ENCODE measurements at regions not wholly inside any gene's neighbourhood (a gene's known extent, or its start where the extent isn't known, plus 50 kb on each side); places are given as distances from the start of the nearest gene placed in this dataset.

- no peak for DNase-seq (ENCODE audit: low read depth in 2 of 2)
Measured at GRCh38 chr18:78113136-78113939, 863.7 kb downstream of the GALR1 start.

GRCh38 chr18:78113940-78114251 lies 864.2 kb downstream of the GALR1 start:
- no peak for DNase-seq (ENCODE audit: low read depth in 2 of 2)

- DNase-seq (ENCODE audit: low read depth in 2 of 2): no peak
Measured at GRCh38 chr18:78115896-78116561, 863.6 kb upstream of the SALL3 start.

- no peak for DNase-seq (ENCODE audit: low read depth in 2 of 2)
Measured at GRCh38 chr18:78123144-78123909, 856.3 kb upstream of the SALL3 start.

- no peak for DNase-seq (ENCODE audit: low read depth in 2 of 2)
Measured at GRCh38 chr18:78123926-78124797, 855.5 kb upstream of the SALL3 start.

- no peak for DNase-seq (ENCODE audit: low read depth in 2 of 2)
Measured at GRCh38 chr18:78125206-78125896, 854.3 kb upstream of the SALL3 start.

DNA sequence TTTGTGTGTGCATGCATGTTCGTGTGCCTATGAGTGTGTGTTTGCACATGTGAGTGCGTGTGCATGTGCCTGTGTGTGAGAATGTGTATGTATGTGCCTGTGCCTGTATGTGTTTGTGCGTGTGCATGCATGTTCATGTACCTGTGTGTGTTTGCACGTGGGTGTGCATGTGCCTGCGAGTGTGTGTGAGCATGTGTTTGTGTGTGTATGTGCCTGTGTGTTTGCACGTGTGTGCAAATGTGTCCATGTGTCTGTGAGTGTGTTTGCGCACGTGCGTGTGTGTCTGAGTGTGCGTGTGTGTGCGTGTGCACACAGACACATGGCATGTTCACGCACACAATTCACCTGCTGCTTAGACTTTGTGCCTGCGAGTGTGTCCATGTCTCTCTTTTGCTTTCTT lies 853.5 kb upstream of the SALL3 start:
- DNase-seq (ENCODE audit: low read depth in 2 of 2): no peak

GRCh38 chr18:78126536-78126935 lies 853.1 kb upstream of the SALL3 start:
- no peak for DNase-seq (ENCODE audit: low read depth in 2 of 2)

DNA sequence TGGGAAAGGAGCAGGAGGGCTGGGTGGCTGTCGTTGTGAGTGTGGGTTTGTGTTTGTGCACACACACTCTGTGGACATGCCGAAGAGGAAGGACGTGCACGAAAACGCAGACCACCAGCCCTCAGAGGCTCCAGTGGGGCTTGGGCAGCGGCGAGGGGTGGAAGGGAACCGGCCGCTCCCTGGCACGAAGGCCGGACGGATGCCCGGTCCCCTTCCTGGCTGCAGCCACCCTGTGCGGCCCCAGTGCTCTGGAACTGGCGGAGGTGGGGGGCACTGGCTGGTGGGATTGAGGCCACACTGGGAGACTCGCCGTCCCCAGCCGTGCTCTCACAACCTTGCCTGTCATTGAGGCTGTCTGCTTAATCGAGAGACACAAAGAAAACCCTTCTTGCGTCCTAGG lies 852.6 kb upstream of the SALL3 start:
- DNase-seq (ENCODE audit: low read depth in 2 of 2): no peak

DNA sequence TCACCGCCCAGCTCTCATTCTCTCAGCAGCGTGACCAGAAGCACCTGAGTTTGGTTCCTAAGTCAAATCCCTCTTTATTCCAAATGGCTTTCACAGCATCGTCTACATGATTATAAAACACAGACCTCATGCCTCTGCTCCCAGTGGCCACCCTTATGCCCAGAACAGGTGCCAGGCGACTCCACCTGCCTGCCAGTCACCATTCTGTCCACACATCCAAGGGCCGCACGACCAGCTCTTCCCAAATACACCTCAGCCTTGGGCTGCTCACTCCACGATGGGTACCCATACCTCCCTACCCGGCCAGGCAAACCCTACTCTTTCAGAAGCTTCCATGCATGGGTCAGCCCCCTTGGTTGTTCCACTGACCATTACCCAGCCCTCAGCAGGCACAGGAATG lies 851.6 kb upstream of the SALL3 start:
- DNase-seq (ENCODE audit: low read depth in 2 of 2): no peak

GRCh38 chr18:78129260-78129659 lies 850.4 kb upstream of the SALL3 start:
- DNase-seq (ENCODE audit: low read depth in 2 of 2): no peak

DNA sequence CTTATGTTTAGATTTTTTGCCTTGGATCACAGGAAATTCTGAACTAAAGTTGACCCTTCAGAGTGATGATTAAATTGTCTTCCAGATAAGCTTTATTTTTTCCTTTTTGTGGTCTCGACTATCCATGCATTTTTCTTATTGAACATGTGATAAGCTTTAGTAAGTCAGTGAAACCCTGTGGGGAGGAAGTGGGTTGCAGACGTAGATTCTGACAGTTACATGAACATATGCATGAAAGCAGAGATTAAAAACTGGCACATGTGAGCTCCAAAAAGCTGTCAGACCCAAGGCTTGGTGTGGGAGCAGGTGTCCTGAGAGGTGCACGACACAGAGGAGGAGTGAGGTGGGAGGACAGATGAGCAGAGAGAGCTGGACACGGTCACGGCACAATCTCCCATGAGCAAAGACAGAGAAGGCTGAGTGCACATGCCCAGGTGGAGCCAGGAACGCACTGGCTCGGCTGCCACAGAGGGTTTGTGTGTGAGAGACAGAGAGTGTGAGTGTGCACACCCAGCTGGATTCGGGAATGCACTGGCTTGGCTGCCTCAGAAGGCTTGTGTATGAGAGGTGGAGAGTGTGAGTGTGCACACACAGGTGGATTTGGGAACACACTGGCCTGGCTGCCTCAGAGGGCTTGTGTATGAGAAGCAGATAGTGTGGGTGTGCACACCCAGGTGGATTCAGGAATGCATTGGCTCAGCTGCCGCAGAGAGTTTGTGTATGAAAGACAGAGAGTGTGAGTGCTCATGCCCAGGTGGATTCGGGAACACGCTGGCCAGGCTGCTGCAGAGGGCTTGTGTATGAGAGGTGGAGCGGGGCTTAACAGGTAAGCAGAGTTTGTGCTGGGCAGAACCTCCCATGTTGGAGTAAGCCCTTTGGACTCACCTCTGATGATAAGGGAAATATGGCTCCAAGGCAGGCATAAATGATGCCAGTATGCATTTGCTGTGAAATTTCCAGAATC lies 849.1 kb upstream of the SALL3 start:
- no peak for DNase-seq (ENCODE audit: low read depth in 2 of 2)

GRCh38 chr18:78133729-78134128 lies 845.9 kb upstream of the SALL3 start:
- no peak for DNase-seq (ENCODE audit: low read depth in 2 of 2)

DNA sequence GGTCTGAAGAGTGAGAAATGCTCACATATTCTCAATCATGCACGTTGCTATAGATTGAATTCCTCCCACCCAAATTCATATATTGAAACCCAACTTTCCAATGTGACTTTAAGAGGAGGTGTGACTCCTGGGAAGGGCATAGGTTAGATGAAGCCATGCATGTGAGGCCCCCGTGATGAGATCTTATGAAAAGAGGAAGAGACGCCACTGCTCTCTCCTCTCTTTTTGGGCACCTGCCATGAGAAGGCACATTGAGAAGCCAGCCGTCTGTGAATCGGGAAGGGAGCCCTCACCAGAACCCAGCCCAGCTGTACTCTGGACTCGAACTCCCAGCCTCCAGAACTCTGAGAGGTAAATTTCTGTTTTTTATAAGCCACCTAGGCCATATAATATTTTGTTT lies 842.6 kb upstream of the SALL3 start:
- DNase-seq (ENCODE audit: low read depth in 2 of 2): no peak

DNA sequence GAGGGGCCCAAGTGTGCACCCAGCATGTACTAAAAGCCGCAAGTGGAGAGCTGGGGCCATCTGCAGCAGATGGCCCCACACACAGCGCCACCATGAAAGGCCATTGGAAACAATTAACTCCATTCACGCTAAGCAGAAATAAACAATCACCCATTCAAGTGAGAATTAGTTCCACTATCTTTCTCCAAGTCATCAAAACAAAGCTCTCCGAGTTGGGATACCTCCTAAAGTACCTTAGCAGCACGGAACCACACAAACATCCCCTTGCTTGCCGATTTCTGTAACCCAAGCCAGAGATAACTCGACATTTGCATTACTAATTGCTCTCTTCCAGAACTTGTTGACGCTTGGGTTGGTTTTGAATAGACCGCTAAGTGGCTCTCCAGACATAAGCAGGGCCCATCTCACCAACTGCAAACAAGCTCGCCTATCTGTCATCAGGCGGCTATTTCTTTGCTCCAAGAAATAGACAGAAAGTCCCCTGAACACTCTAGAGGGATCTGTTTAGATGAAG lies 840.6 kb upstream of the SALL3 start:
- DNase-seq (ENCODE audit: low read depth in 2 of 2): no peak

- DNase-seq (ENCODE audit: low read depth in 2 of 2): no peak
Measured at GRCh38 chr18:78140294-78140693, 839.3 kb upstream of the SALL3 start.

DNA sequence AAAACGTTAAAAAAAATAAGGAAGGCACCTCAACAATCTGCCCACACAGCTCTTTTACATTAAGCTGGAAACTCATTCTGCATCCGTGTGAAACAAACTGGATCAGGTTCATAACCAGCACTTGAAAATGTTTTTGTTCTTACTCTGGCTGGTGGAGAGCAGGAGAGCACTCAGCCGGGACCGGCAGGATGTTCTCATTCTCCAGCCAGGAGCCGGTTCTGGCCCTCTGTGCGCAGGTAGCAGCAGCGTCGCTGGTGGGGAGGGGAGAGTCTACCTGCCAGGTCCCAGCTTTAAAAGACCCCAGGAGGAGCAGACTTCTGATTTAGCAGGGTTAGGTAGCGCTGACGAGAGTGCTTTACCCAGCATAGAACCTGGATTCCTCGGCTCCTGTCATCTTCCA lies 834.9 kb upstream of the SALL3 start:
- no peak for DNase-seq (ENCODE audit: low read depth in 2 of 2)

- DNase-seq (ENCODE audit: low read depth in 2 of 2): no peak
Measured at GRCh38 chr18:78145096-78145495, 834.5 kb upstream of the SALL3 start.

- DNase-seq (ENCODE audit: low read depth in 2 of 2): no peak
Measured at GRCh38 chr18:78146136-78147085, 833.2 kb upstream of the SALL3 start.

Data from activated CD4-positive, alpha-beta T cell treated with anti-CD3 and anti-CD28 coated beads for 24 hours (primary cell).